DMS79 treated with DMSO at 0.1 percent for 48 hours (cell line): ENCODE measurements at regions not wholly inside any gene's neighbourhood (a gene's known extent, or its start where the extent isn't known, plus 50 kb on each side); places are given as distances from the start of the nearest gene placed in this dataset.

Source experiments
- DNase-seq: peaks from one replicate; lab custom pipeline; 2025; lab: John Stamatoyannopoulos, UW

DNA sequence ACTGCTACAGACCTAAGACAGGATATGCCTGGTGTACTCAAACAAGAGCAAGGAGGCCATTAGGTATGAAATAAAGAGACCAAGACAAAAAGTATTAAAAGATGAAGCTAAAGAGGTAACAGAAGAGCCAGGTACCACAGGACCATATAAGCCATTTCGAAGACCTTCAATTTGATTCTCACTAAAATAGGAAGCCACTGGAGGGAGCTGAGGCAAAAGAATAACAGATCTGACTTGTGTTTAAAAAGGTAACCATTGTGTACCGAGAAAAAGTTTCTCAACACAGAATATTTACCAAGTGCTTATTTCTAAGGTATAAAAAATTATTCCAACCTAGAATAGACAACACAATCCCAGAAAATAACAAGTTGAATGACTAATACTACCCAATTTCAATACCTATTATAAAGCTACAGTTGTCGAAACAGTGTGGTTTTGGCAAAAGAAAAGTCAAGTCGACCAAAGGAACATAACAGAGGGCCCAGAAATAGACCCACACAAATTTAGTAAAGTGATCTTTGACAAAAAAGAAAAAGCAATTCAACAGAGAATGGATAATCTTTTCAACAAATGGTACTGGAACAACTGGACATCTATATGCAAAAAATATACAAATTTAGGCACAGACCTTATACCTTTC is 125.3 kb upstream of the DST start:
- DNase-seq = no peak

DNA sequence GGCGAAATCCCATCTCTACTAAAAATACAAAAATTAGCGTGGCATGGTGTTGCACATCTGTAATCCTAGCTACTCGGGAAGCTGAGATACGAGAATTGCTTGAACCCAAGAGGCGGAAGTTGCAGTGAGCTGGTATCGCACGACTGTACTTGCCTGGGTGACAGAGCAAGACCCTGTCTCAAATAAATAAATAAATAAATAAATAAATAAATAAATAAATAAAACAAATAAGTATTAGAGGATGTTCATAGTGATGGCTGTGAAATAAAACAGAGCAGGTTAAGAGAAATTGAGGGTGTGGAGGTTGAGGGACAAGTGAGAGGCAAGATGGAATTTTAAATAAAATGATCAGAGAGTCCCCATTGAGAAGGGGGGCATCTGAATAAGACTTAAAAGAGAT is 124.7 kb upstream of the DST start:
- DNase-seq = no peak

DNA sequence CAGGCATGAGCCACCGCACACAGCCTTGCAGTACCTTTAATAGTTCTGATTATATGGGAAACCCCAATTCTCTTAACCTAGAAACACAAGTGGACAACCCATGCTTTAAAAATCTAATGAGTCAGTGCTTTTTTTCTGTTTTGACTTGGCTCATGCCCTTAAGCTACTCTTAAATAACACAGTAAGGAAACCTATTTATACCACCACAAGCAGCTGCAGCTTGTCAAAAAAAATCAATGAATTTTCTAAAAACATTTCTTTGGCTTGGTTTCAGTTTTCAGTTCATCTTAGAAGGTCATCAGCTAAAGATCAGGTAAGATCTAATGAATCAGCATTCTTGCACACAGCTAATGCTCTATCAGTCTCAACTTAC is 124.1 kb upstream of the DST start:
- no peak for DNase-seq

DNA sequence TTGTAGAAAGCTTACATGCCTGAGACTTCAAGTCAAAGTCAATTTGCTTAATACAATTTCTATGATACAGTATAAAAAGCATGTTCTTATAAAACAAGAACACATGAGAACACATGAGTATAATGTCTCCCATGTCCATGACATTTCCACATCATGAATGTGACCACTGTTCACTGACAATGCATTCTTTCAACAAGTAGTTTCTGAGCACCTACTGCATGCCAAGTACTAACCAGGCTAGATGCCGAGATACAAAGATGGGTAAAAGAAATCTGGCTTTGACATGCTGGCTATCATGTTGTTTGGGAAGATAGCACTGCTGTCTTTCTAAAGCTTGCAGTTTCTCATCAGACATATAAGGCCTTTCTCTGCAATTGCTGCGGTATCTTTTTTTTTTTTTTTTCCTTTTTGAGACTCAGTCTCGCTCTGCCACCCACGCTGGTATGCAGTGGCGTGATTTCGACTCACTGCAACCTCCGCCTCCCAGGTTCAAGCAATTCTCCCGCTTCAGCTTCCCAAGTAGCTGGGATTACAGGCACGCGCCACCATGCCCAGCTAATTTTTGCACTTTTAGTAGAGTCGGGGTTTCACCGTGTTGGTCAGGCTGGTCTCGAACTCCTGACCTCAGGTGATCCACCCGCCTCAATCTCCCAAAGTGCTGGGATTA is 123.6 kb upstream of the DST start:
- no peak for DNase-seq

DNA sequence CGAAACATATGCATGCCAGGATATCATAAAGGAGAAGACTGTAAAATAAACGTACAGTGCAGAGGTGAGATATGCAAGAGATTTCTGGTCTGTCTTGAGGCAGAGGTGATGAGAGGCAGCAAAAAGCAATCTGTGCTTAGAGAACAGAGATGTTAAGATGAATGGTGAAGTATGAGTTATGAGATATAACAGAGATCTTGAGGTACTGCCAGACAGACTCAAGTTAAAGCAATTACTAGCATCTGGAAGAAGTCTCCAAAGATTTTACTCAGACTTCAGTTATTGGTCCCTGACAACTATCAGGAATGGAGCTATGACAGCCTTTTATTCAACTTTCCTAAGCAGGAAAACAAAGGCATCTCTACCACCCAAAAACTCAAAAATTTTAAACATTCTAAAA is 122.8 kb upstream of the DST start:
- no peak for DNase-seq

DNA sequence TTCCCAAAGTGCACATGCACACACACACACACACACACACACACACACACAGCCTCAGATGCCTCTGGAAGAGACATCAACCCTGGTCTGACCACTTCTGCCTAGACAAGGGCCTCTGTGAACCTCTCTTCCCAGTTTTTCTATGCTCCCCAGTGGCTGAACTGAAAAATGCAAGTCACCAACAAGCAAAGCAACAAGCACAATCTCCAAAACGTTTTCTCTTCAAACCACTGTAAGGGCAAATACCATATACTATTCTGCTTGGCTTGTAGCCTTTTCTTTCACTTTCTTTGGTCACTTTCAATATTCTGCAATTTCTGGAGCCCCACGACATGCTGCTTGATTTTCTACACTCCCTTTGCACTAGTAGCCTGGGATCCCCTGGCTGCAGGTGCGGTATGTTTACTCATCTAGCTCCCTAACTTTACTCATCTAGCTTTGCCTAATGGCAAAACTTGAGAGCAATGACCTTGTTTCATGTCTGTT is 121.4 kb upstream of the DST start:
- DNase-seq = peak; percentile 32

DNA sequence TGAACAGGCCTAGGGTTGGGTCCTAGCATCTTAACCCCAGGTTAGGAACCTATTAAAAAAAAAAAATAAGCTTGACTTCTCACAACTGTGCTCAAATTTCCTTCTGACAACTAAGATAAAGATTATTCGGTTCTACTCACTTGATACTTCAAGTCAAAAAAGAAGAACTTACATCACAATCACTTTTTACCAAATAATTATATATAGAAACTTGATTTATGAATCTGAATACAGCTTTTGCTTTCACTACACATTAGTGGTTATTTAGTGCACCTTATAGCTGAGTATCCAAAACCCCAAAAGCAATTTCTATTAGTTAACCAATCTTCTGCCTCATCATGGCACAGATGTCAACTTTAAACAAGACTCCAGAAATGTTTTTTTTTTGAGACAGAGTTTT is 119.0 kb upstream of the DST start:
- no peak for DNase-seq

DNA sequence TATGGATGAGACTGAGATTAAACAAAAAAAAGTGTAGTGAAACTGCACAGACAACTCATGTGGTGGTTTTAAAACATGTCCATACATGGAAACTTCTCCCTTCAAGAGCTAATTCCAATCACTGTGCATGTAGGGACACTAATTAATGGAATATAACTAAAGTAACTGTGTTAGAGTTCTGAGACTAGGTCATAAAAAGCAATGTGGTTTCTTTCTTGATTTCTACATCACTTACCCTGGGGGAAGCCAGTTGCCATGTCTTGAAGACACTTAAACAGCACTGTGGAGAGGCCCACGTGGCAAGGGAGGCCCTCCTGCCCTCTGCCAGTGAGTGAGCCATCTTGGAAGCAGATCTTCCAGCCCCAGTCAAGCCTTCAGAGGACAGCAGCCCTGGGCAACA is 118.2 kb upstream of the DST start:
- DNase-seq = no peak

DNA sequence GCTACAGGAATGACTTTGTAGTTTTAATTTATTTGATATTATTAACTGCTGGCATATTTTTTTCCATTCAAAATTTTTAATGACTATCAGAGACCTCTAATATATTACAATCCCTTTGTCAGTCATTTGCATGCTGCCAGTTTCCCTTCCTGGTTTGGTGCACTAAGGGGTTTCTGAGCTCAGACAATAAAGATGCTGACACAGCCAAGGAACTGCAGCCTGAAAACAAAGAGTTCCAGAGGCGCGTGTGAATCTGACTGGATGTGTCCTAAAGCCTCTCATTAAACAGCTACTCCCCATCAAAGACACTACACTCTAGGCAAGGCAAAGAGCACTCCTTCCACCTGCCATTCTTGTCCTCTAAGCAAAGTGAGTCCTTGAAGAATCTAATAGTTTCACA is 116.8 kb upstream of the DST start:
- no peak for DNase-seq

DNA sequence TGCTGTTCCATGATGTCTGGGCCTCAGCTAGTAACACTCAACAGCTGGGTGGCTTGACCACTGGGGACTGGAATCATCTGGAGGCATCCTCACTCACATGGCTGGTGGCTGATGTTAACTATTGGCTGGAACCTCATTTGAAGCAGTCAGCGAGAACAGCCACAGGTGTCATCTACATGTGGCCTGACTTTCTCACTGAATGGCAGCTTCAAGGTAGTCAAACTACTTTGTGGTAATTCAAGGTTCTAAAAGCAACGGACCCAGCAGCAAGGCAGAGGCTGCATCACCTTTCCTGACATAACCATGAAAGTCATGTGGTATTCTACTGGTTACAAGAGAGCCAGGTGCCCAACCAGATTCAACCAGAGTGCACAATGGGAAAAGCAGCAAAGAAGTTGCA is 115.9 kb upstream of the DST start:
- no peak for DNase-seq

DNA sequence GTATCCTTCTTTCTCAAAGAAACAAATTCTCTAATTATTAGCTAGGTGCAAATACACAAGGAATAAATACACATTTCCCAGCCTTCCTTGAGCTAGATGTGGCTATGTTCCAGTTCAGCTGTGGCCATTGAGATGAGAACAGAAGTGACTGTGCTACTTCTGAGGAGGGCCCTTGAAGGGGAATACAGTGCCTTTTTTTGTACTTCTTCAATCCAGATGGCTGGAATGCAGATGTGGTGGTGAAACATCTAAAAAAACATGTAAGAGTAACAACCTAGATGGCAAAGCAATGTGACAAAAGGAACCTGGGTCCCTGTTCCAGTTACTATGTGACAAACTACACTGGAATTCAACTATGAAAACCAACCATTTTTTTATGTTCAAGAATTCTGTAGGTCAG is 115.4 kb upstream of the DST start:
- DNase-seq = peak; percentile 44

DNA sequence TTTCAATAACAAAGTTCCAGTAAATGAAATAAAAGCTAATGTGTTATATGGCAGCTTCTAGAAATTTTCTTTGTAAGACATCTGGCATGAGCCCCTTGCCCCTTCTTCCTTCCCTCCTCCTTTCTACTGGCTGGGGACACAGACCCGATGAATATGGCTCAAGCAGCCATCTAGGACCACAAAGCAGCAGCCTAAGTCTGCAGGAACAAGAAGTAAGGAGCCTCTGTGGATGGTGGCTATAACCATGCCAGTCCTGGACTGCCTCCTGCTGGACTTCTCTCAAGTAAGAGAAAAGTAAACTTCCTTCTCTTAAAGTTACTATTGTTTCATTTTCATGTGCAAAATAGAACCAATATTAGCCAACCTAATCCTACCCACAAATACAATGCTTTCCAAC is 114.9 kb upstream of the DST start:
- no peak for DNase-seq

DNA sequence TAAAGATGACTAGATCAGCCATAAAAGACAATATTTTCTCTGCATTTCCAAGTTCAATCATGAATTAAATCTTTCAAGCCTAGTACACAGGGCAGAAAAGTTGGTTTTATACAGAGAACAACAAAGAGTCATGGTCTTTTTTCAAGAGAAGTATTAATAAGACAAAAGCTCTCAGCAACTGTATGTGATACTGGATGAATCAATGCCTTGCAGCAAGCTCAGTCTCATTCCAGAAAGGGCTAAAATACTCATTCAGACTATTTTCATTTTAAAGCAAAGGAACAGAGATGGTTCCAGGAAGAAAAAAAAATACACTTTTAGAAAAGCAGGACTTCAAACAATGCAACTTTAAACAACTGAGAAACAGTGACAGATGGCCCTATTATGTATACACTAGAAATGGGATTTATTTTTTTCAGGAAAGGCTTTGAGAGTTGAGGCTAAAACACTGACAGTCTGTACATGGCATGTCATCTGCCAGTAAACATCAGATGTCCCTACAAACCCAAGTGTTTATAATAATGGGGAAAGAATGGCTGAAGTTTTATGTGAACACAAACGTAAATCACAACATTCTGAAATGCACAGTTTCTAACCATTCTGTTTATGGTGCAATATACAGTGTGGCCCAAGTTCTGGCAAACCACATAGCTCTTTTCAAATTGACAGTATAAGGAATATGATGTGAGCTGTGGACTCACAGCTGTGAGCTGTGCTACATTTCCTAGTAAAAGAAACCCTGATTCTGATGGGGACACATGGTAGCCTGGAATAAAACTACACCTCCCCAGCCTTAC is 114.3 kb upstream of the DST start:
- DNase-seq = no peak

DNA sequence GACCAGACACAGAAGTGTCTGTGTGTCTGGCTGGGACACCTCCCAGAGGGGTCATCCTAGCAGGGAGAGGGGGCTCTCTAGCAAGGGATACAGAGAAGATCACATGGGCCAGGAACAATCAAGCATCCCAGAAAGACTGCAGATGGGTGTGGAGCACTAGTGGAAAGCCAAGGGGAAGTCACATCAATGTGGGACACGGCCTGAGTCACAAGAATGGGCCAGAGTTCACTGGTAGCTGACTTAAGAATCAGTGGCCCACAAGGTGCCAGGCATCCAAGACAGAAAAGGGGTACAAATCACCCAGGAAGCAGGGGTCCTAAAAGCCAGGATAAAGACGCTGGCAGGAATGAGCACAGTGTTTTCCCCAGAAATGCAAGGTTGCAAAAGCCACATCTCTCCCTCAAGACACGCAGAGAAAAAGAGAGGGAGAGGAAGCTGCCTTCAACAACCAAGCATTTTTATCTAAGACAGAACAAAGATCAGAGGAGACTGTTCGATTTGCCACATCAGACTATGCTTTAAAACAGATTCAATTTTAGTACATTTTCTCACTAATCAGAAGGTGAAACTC is 113.6 kb upstream of the DST start:
- no peak for DNase-seq

DNA sequence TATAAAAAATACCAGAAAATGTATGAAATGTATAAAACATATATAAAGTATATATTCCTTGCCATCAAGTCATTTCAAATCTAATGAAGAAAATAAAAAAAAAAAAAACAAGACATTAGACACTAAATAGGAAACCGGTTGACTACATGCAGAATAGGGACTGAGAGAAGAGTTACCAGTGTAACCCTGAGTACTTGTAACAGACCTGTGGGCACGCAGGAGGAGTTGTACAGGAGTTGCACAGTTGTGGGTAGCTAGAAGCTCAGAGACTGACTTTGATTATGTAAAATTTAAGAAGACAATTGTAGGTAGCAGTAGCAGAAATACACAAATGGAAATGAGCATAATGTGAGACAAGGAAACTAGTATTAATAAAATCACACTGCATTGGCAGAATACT is 112.4 kb upstream of the DST start:
- no peak for DNase-seq

DNA sequence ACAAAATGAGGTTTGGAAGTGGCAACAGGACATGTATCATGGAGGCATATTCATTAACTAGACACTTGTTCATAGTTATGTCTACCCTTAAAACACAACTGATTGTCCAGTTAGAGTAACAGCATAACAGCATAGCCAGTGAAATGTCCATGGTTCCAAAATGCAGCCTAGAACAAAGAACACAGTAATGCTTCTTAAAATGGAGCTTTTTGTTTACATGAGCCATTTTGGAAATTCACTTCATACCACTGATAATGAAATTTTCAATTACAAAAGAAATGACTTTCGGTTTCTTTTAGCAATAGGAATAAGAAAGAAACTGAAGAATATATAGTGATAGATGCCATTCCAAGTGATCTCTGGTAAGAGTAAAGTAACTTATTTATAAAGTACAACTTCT is 111.1 kb upstream of the DST start:
- no peak for DNase-seq

DNA sequence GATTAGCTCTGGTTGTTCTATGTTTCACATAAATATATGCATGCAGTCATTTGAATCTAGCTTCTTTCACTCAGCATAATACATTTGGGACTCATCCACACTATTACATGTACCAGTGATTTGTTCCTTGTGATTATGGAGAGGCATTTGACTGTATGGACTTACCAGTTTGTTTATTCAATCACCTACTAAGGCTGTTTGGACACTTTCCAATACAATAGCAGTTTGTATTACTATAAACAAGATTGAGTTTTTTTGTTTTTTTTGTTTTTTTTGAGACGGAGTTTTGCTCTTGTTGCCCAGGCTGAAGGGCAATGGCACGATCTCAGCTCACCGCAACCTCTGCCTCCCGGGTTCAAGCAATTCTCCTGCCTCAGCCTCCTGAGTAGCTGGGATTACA is 109.8 kb upstream of the DST start:
- DNase-seq = no peak

DNA sequence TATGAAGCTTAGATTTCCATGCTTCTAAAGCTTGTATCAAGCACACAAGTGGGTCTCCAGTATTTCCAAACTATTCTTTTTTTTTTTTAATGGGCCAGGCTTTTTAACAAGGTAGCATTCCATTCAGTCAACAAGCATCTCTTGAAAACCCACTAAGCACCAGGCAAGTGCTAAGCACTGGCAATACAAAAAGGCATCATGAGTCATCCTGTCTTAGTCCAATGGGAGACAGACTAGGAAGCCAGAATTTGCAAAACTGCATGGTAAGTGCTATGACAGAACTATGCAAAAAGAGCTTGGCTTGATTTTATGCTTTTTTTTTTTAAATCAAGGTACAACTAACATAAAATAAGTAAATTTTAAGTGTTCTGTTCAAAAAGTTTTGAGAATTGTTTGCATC is 109.3 kb upstream of the DST start:
- peak; percentile 94 for DNase-seq

DNA sequence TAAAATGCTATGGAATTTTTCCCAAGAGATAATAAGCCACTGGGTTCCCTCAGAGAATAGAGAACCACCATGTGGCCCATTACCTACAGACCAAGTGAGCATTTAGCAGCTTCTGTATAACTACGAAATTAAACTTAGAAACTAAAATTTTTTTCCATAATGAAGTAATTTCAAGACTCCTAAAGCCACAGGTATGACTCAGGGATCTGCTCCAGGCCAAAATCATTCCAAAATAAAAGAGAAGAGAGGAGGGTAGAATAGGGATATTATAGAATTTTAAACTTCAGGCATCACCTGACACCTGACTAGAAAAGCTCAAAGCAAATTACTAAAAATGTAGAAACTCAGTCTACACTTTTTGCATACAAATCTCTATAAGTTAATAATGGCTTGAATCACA is 108.9 kb upstream of the DST start:
- no peak for DNase-seq

DNA sequence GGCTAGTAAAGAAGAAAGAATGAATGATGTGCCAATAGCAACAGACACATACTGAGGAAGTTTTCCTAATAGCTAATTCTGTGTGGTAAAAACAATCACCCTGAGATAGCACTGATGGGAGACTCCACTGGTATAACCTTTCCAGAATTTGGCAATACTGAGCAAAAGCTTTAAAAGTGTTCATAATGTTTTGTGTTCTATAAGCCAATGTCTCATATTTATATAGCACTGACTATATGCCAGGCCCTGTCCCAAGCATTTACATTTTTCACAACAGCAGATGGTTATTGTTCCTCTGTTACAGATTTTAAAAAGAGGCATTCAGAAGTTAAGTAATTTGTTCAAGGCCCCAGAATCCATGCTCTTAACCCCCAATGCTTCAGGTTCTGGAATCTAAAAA is 108.0 kb upstream of the DST start:
- DNase-seq = no peak

DNA sequence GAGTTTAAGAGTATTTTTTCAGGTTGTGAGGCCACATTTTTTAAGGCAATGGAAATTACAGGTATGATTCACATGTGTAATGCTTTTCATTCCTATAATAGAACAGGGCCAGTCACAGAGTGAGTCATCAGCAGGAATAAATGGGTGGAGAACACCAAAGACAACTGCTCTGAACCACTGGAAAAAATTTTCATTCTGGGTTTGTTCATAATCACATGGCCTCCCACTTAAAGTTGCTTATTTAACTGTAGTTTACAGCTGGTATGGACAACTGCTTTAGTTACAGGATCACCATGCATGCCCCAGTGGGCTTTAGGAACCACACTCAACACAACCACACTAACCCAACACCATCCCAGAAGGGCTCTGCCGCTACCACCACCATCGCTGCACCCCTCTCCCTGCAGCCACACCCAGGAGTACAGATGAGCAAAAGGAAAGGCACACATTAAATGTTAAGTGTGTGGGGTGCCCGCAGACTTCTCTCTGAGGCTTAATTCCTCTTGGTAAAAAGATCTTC is 107.0 kb upstream of the DST start:
- no peak for DNase-seq

DNA sequence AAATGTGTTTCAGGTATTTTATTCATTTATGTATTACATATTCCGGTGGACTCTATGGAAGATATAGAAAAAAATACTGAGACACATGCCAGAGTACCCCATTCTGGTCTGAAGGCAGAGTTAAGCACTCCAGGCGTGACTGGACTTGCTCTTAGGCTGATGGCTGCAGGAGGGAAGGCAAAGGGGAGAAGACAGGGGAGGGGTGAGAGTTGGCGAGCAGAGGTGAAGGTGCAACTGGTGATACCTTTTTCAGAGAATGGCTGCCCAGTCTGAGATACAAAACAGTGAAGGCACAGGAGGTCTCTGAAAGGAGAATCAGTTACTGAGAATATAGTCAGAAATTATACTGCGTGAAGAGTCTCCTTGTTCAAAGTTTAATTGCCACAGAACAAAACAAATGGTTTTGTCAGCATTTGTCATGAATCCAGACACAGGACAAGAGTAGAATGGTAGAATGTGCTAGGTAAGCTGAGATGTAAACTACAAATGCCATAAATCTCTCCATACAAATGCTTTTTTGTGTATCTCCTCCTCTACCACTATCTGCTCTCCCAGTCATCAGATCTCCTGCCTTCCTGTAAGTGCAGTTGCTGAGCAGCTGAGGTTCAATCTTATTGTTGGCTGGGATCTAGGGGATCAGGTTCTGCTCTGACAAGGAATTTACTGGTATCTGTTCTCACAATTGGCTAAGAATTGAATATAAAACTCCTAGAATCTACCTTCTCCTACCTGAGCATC is 104.2 kb upstream of the DST start:
- peak; percentile 41 for DNase-seq
